Left hindlimb (tissue), 1 donor: ENCODE measurements at regions not wholly inside any gene's neighbourhood (a gene's known extent, or its start where the extent isn't known, plus 50 kb on each side); places are given as distances from the start of the nearest gene placed in this dataset.

Source experiments
- DNase-seq: peaks from one replicate; pipeline ENCODE4 v3.0.0-alpha.2; 2018

DNA sequence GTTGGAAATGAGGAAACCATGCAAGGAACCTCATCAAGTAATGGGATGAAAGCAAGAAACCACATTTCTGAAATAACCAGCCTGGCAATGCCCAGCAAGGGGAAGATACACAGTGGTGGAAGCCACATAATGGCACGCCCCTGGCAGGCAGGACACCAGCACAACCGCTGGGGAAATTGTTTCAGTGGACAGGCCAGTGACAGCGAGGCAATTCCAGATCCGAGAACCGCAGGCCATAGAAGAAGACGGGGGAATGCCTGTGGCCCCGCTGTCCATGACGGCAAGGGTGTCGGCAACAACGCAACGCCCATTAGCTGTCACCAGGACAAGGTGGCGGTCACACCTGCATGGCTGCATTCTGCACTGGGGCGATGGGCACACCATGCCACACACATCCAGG, 1389.6 kb downstream of the BRD1 start:
- DNase-seq = no peak

DNA sequence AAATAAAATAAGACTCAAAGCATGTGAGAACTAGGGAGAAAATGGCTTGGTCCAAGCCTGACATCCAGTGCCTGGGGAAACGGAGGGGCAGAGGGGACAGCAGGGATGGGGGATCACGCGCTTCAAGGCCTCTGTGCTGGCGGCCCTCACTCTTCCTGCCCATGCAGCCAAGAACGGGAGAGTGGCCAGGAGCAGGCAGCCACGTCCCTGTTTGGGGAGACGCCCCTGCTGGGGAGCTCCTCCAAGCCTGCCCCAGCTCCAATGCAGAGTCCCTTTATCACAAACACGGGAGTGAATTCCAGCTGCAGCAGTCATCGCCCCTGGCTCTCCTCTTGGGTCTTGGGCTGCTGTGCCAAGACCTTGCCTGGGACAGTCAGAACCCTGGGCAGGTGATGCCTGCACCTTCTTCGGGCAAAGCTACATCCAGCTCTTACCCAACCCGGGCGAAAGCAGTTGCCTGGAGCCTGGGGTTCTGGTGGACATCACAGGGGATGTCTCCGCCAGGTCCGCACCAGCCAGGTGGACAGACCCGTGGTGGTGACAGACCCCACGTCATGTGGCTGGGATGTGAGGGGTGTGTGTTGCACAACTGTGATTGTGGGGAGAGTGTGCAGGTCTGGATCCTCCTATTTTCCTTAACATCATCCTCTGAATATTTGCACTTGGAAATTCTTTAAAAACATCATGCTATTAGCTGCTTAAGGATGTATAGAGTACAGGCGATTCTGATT, 1391.3 kb downstream of the BRD1 start:
- no peak for DNase-seq

DNA sequence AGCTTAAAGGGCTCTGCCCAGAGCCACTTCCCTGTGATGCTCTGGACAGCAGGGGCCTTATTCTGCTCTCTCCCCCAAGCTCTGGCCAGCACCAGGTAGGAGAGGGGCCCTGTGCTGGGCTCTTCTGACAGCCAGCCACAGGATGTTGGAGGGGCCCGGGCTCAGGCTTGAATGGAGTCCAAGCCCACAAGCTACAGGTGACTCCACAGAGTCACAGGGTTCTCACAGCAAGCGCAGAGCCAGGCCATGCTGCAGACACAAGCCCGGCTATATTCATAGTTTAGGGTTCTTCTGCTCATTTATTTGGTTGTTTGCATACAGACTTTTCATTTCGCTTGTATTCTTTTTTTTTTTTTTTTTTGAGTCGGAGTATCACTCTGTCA, 1392.8 kb downstream of the BRD1 start:
- DNase-seq = no peak

DNA sequence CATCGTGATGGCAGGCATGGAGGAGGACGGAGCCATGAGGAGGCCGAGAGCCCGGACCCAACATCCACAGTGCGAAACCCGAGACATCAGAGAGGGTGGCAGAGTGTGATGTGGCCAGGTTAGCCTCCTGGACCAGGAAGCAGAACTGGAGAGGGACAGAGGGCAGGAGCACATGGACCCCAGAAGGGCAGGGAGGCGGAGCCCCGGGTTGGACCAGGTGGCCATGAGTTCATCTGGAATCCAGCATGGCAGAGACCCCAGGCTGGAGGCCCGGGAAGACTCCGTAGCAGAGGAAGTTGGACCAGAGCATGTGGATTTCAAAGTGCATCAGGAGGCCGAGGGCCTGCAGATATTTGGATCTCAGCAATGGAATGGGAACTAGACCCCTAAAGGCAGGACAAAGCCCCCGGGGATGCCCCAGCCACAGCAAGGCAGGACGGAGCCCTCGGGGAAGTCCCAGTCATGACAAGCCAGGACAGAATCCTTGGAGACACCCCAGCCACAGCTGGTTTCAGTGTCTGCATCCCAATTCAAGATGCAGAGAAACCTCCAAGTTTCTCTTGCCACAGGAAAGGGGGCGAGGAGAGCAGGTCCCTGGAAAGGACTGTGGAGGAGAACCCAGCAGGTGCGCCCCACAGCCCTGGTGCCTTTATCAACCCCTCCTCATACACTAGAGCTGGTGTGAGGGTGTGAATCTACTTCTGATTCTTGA, 1393.4 kb downstream of the BRD1 start:
- DNase-seq = no peak

DNA sequence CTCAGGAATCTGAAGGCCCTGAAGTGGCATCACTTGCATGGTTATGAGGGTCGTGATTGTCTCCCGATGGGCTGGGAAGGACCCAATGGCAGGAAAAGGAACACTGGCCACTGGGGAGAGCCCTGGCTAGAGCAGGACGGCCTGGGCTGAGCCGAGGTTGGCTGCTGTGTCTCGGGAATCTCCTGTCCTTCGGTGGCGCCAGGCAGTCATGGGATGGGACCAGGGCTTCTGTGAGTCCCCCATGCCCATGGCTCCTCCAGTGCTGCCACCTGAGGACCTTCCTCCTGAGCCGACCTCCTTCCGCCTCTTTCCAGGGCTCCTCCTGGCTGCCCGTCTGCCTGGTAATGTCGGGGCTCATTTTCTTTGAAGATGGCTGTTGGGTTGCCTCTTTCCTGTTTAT, 1394.0 kb downstream of the BRD1 start:
- no peak for DNase-seq

DNA sequence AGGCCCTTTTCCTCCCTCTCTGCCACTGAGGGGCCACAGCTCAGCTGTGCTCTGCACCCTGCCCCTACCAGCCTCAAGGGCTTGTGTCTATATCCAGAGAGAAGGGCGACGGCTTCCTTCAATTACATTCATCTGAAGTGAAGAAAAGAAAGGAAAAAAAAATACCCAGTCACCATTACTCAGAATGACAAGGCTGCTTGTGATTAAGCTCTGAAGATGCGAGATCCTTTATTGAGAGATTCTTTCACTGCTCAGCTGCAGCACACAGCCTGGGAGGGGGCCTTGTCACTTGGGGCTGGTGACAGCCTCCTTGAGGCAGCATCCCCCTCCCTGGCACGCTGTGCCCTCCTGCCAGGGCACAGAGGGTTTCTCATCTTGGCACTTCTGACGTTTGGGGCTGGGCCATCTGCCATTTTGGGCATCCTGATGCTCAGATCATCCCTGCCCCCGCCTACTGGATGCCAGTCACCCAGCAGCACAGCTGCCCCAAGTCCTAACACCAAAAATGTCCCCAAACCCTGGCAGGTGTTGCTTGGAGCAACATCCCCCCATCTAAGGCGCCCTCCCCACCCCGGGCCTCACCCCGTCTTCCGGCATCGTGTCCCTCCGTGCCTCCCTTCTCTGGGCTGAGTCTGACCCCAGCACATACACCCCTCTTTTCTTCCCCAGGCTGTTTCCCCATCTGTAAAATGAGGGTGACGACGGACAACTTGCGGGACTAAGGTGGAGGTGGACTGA, 1394.7 kb downstream of the BRD1 start:
- no peak for DNase-seq

DNA sequence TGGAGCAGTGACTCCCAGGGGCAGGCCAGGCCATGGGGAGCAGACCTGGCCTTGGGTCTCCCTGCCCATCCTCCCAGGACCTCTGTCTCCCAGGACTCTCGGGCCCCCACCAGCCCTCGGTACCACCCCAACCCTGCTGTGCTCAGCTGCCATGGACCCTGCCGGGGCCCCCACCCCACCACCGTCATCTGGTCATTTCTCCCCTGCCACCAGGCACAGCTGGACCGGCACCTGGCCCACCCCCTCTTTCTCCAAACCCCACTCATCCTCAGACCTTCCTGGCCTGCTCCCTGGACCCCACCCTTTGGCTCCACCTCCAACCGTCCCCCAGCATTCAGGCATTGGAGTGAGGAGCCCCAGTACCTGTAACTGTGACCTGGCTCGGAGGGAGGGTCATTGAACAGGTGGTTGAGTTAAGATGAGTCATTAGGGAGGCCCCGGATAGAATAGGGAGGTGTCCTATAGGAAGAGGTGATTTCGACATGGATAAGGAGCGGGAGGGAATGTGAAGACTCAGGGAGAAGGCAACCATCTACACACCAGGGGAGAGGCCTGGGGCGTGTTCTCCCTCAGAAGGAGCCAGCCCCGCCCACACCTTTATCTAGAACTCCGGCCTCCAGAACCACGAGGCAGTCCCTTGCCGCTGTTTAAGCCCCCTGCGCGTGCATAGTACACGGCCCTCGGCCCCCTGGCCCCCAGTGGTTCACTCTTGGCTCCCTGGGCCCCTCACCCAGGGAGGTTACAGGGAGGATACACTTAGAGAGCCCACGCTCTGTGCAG, 1395.9 kb downstream of the BRD1 start:
- DNase-seq = no peak

DNA sequence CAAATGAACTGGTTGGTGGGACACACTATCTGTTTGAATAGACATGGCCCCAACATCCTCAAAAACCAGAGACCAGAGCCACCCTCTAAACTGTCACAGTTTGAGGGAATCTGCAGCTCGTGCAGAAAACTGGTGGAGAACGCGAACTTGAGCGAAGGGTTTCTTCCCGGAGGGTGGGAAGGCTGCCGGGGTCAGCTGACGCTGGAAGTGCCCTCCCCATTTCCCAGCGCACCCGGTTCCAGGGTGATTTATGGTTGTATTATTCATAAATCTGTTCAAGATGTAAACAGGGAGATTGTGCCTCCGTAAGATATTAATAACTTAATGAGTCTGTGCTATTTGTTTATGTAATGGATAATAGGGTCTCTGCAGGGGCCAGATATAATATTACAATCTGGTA, 1396.7 kb downstream of the BRD1 start:
- no peak for DNase-seq

DNA sequence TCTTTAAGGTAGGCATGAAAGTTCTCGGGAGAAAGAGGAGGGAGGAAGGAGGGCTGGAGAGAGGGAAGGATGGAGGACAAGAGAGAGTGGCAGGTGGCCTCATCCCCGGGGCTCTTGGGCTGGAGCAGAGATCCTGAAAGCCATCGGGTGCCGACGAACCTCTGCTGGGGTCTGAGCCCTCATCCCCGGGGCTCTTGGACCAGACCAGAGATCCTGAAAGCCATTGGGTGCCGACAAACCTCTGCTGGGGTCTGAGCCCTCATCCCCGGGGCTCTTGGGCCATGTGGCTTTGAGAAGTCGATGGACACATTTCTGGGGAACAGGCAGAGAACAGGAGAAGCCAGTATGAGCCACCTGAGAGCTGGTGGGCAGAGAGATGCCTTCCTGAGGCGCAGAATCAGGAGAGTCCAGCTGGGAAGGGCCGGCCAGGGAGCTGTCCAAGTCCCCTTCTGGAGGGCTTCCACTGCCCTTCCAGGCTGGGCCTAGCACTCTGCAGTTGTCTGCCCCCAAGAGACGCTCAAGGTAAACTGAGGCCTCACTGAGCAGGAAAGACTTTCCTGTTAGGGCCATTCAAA, 1398.1 kb downstream of the BRD1 start:
- no peak for DNase-seq

DNA sequence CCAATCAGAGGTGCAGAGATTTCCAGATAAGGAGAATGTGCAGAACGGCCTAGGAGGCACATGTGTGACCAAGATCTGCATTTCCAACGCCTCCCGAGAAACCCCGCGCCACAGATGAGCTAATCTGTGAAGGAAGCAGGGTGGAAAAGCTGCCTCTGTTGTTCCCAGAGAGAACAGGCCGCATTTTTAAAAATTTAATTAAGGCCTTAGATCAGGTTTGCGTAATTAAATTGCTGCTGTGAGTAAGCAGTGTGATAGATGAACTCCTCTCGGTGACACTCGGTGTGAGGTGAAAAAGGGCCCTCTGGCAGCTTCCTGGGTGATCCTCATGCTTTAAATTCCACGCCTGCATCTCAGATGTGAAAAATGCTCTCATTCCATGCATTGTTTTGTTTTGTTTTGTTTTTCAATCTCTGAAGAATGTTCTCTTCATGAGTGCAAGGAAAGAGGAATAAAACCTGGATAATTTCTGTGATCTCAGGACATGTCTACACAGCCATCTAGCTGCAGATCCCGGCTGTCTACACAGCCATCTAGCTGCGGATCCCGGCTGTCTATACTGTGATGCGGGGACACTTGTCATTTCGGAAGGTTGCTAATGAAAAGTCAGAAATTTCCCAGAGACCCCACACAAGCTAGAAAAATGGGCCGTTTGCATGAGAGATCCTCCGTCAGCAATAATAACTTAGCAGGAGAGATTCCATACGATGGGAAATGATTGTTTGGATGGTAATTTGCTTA, 1398.9 kb downstream of the BRD1 start:
- DNase-seq = no peak

DNA sequence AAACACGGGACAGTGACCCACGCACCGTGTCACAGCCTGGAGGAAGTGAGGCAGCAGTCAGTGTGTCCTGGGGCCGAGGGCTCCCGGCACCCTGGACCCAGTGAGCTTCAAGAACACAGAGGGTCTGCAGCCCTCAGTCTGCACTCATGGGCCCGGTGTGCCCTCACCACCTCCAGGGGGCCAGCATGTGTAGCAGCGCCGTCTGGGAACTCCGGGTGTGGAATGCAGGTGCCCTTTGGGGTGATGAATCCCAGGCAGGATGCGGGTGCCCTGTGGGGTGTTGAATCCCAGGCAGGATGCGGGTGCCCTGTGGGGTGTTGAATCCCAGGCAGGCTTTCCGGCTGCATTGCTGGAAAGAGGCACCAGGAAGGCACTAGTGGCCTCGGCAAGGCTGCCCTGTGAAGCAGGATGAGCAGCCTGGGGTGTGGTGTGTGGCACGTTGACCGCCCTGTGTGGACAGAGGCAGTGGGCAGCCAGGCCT, 1399.9 kb downstream of the BRD1 start:
- DNase-seq = no peak

DNA sequence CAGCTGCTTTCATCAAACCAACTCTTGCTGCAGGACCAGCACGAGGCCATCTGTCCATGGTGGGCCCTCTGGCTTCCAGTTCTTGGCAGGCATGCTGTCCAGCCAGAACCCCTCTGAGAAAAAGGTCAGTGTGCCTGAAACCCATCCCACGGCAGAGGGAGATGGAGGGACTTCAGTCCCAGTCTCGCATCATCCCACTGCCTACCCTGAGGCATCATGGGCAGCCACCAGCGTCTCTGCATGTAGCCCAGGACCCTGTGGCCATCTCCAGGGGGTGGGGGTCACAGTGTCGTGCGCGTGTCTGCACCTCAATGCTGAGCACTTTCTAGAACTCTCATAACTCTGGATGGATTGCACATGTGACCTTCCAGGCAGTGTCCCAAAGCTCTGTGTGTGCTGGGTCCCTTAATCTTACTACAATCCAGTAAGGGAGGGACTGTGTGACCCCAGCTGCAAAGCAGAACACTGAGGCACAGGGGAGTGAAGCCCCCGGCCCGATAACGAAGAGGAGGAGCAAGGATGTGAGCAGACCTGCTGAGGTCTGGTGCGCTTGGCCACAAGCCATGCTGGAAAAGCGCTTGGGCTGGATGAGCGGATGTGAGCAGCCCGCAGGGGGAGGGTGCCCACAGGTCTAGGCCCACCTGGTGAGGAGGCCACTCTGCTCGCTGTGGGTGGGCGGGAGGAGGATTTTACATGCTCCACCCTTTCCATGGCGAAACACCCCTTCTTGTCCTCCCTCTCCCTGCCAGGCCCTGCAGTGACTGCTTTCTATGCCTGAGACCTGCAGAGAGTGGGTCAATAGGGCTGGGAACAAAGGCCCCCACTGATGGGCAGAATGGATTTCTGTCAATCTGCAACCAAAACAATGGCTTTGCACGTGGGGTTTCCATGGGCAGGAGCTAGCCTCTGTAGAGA, 1401.0 kb downstream of the BRD1 start:
- no peak for DNase-seq

DNA sequence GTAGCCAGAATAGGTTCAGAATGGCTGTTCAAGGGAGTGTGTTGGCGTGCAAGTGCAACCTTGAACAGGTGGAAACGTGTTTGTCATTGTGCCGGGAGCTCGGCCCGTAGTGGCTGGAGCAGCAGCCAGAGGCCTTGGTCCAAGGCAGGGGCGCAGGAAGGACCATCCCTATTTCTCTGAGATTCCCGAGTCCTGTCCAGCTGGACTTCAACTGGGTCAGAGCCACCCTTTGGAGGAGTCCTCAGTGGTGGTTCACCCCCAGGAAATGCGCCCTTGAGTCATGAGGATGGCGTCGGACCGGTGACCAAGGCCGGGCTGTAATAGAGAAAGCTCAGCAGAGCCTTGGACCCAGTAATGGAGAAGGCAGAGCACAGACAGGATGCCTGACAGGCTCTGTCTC, 1402.0 kb downstream of the BRD1 start:
- DNase-seq = no peak

DNA sequence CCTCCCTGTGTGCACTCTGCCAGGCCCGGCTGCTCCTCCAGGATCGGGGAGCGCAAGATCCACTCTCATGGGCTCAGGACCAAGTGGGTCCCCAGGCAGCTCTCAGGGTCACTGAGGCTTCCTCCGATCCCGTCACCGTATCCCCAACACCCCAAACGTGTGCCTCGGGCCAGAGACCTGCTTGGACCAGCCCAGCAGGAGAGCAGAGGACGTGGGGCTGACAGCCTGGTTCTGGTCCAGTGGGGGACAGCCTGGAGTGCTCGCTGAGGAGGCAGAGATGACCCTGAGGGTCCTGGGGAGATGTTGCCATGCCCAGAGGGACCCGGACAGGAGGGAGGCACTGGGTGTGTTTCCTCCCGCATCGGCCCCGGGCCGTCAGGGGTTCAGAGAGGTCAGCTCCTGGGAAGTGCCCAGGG, 1402.6 kb downstream of the BRD1 start:
- no peak for DNase-seq

DNA sequence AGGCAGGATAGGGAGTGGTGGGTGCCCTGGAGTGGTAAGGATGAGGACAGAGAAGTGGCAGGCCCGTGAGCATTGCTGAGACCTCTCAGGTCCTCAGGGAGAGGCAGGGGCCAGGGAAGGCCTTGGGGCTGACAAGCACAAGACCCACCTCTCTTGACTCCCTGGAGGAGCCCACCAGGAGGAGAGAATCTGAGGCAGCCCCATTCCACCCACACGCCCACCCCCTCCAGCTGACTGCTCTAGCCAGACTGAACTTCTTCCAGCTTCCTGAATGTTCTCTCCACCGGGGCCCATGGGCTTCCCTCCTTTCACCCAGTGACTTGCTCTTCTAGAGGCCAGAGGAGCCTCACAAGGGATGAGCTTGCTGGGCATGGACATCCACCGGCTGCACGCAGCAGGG, 1403.0 kb downstream of the BRD1 start:
- DNase-seq = no peak

DNA sequence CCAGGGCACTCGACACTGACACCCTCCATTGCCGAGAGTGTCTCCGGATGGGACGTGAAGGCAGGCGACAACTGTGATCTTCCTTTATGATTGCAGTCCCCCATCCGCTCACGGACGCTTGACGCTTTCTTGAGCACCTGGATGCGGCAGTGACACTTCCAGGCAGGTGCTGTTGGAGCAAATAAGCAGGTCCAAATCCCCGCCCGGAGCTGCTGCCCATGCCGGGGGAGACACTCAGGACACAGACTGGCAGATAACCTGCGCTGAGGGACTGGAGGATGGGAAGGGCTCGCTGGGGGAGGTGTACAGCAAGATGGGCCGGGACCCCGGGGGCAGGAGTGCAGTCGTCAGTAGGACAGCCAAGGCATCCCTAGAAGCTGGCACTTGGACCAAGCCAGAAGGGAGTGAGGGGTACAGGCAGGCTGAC, 1403.5 kb downstream of the BRD1 start:
- no peak for DNase-seq

DNA sequence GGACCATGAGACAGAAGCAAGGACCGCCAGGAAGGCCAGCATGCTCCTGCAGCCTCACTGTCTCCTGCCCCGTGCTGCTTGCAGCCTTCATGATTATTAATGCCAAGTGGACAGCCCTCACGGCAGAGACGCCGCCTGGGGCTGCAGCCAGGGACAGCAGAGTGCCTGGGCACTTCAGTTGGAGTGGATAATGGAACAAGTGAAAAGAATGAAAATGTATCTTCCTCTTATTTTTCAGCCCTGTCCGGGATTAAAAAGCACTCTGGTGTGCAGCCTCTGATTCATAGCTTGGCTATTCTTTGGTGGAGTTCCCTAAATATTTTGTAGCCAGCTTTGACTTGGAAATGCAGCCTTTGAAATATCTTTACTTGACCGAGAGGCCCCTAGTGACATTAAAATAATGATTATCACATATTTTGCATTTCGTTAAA, 1404.2 kb downstream of the BRD1 start:
- no peak for DNase-seq

DNA sequence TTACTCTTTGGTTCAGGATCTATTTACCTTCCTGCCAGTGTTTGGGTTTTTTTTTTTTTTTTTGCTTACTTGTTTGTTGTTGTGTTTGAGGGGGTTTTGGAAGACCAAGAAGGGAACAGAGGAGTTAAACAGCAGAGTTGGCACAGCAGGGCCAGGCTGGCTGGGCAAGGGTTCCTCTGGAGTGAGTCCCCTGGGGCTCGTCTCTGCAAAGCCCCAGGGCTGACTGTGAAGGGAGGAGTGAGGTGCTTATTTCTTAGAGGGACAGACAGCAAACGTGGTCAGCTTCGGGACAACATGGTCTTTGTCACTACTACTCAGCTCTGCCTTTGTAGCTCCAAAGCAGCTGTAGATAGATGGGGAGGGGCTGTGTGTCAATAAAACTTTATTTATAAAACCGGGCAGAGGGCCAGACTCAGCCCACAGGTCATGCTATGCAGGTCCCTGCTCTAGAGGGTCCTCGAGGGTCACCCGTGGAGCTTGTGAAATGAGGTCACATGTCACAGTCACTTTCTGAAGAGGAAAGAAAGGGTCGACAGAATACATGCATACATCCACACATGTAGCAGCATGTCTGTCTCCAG, 1404.7 kb downstream of the BRD1 start:
- no peak for DNase-seq

DNA sequence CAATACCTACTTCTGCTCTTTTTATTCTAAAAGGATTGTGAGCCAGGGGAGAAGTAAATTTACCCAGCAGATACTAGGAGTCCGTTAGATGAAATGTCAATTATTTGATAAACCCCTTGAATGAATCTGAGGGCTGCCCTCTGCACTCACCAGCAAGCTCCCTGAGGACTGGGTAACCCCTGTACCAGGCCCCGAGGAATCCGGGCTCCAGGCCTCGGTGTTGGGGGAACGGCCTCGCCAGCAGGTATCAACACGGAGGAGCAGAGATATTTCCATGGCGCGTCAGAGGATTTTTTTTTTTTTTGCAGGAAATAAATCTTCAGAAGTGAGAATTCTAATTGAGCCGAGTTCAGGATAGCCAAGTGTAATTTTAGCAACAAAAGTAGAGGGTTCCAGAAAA, 1408.8 kb downstream of the BRD1 start:
- DNase-seq = no peak
